22Rv1 (cell line): ENCODE measurements at regions not wholly inside any gene's neighbourhood (a gene's known extent, or its start where the extent isn't known, plus 50 kb on each side); places are given as distances from the start of the nearest gene placed in this dataset.

Source experiments
- ZFX ChIP-seq: fragments of 450-650 bp; IDR thresholded peaks from 2 replicates; pipeline ENCODE4 v1.6.1; 2017; ENCODE audit warnings: antibody characterized with exemption, borderline replicate concordance
- TF ChIP-seq, protein P1 (sequence below): fragments of 450-650 bp; IDR thresholded peaks from 2 replicates; pipeline ENCODE4 v1.5.1; 2017; ENCODE audit warnings: mild to moderate bottlenecking

DNA sequence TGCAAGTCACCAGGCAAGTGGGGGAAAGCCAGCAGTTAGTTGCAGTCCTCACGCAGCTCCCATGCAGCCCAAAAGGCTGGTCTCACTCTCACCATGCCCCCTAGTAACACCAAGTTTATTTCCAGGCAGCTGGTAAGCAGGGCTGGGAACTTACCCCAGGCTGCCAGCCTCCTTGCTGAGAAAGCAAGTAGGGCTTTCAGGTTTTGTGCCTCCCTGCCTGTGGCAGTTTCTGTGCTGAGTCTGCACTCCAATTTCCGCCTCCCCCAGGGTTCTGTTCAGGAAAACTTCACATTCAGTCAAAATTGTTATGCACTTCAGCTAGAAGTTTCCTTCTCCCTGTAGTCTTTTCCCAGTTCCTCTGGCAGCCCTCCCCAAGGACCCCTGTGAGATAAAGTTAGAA lies 102.0 kb upstream of the SGIP1 start:
- TF ChIP-seq, protein P1, sequence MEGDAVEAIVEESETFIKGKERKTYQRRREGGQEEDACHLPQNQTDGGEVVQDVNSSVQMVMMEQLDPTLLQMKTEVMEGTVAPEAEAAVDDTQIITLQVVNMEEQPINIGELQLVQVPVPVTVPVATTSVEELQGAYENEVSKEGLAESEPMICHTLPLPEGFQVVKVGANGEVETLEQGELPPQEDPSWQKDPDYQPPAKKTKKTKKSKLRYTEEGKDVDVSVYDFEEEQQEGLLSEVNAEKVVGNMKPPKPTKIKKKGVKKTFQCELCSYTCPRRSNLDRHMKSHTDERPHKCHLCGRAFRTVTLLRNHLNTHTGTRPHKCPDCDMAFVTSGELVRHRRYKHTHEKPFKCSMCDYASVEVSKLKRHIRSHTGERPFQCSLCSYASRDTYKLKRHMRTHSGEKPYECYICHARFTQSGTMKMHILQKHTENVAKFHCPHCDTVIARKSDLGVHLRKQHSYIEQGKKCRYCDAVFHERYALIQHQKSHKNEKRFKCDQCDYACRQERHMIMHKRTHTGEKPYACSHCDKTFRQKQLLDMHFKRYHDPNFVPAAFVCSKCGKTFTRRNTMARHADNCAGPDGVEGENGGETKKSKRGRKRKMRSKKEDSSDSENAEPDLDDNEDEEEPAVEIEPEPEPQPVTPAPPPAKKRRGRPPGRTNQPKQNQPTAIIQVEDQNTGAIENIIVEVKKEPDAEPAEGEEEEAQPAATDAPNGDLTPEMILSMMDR = no peak
- no peak for TF ChIP-seq ZFX
